Brain pericyte (primary cell): ENCODE measurements at regions not wholly inside any gene's neighbourhood (a gene's known extent, or its start where the extent isn't known, plus 50 kb on each side); places are given as distances from the start of the nearest gene placed in this dataset.

ENCODE experiments used
- DNase-seq: peaks from one replicate; pipeline ENCODE4 v3.0.0-alpha.2; 2012; ENCODE audit warnings: low read depth, low spot score

GRCh38 chr2:223107825-223108224 is 55.8 kb downstream of the KCNE4 start:
- no peak for DNase-seq

GRCh38 chr2:223108351-223109050 is 56.5 kb downstream of the KCNE4 start:
- DNase-seq: no peak

GRCh38 chr2:223109341-223109740 is 57.4 kb downstream of the KCNE4 start:
- no peak for DNase-seq

- no peak for DNase-seq
These were observed 61.2 kb downstream of the KCNE4 start for GRCh38 chr2:223113161-223113560.

GRCh38 chr2:223114170-223114569 is 62.2 kb downstream of the KCNE4 start:
- no peak for DNase-seq

- no peak for DNase-seq
These were observed 62.9 kb downstream of the KCNE4 start for GRCh38 chr2:223114917-223115316.

- DNase-seq: no peak
These were observed 65.5 kb downstream of the KCNE4 start for GRCh38 chr2:223117533-223117932.

GRCh38 chr2:223121283-223121682 is 69.3 kb downstream of the KCNE4 start:
- DNase-seq: no peak

GRCh38 chr2:223122781-223123180 is 70.8 kb downstream of the KCNE4 start:
- no peak for DNase-seq

- no peak for DNase-seq
These were observed 72.0 kb downstream of the KCNE4 start for GRCh38 chr2:223123855-223124610.

- DNase-seq: no peak
These were observed 89.6 kb downstream of the KCNE4 start for GRCh38 chr2:223141606-223142005.

GRCh38 chr2:223142118-223142517 is 90.1 kb downstream of the KCNE4 start:
- DNase-seq: no peak

- DNase-seq: no peak
These were observed 95.4 kb downstream of the KCNE4 start for GRCh38 chr2:223147431-223147830.

- no peak for DNase-seq
These were observed 96.5 kb downstream of the KCNE4 start for GRCh38 chr2:223148516-223148915.

- no peak for DNase-seq
These were observed 104.0 kb downstream of the KCNE4 start for GRCh38 chr2:223155956-223156355.

- DNase-seq: no peak
These were observed 110.0 kb downstream of the KCNE4 start for GRCh38 chr2:223161873-223162458.

- DNase-seq: no peak
These were observed 113.6 kb downstream of the KCNE4 start for GRCh38 chr2:223165423-223166214.

- no peak for DNase-seq
These were observed 114.2 kb downstream of the KCNE4 start for GRCh38 chr2:223166215-223166493.

- no peak for DNase-seq
These were observed 115.1 kb downstream of the KCNE4 start for GRCh38 chr2:223166983-223167650.

- DNase-seq: no peak
These were observed 118.0 kb downstream of the KCNE4 start for GRCh38 chr2:223169830-223170605.

- DNase-seq: no peak
These were observed 125.0 kb downstream of the KCNE4 start for GRCh38 chr2:223176970-223177369.
